K562 (cell line): ENCODE measurements at regions not wholly inside any gene's neighbourhood (a gene's known extent, or its start where the extent isn't known, plus 50 kb on each side); places are given as distances from the start of the nearest gene placed in this dataset.

Experiments used
- MBD1 ChIP-seq: fragments of 250-450 bp; sonication (Bioruptor Pico); IDR thresholded peaks from 2 replicates; pipeline ENCODE4 v1.8.0; 2022; ENCODE audit warnings: inconsistent platforms
- REST ChIP-seq, 2 experiments: fragments of 450-650 bp; formaldehyde crosslinking in 1 of 2; IDR thresholded peaks; 2 replicates each; pipeline versions ENCODE4 v1.4.0 to v1.6.1; 2014 to 2020; ENCODE audit warnings: mild to moderate bottlenecking in 2 of 2, borderline replicate concordance in 1 of 2, low read depth in 1 of 2
- SLC30A9 ChIP-seq: fragments of 250-450 bp; sonication (Bioruptor Pico); IDR thresholded peaks from 2 replicates; pipeline ENCODE4 v1.8.0; 2022; ENCODE audit warnings: mild to moderate bottlenecking, moderate library complexity
- TAF7 ChIP-seq: fragments of 450-650 bp; IDR thresholded peaks from 2 replicates; pipeline ENCODE4 v1.6.1; 2016; ENCODE audit warnings: missing genetic modification characterization, missing compliant biosample characterization
- TF ChIP-seq, protein P1 (sequence below): fragments of 150-350 bp; IDR thresholded peaks from 2 replicates; pipeline ENCODE4 v1.6.1; 2014; ENCODE audit warnings: low read depth, mild to moderate bottlenecking, low read length, borderline replicate concordance

GRCh38 chr14:49121246-49121645 is 464.9 kb downstream of the RPS29 start (continued):
- no peak for TF ChIP-seq MBD1 (CRISPR knock-in tag)
- TF ChIP-seq SLC30A9 (CRISPR knock-in tag) = no peak
- TF ChIP-seq TAF7 (tag) = no peak
- no peak for TF ChIP-seq REST (IDR thresholded peaks at IDR 0.05; ENCODE audit: borderline replicate concordance)
- no peak for TF ChIP-seq REST (CRISPR knock-in tag; IDR thresholded peaks at IDR 0.05; ENCODE audit: low read depth)
- TF ChIP-seq, protein P1, sequence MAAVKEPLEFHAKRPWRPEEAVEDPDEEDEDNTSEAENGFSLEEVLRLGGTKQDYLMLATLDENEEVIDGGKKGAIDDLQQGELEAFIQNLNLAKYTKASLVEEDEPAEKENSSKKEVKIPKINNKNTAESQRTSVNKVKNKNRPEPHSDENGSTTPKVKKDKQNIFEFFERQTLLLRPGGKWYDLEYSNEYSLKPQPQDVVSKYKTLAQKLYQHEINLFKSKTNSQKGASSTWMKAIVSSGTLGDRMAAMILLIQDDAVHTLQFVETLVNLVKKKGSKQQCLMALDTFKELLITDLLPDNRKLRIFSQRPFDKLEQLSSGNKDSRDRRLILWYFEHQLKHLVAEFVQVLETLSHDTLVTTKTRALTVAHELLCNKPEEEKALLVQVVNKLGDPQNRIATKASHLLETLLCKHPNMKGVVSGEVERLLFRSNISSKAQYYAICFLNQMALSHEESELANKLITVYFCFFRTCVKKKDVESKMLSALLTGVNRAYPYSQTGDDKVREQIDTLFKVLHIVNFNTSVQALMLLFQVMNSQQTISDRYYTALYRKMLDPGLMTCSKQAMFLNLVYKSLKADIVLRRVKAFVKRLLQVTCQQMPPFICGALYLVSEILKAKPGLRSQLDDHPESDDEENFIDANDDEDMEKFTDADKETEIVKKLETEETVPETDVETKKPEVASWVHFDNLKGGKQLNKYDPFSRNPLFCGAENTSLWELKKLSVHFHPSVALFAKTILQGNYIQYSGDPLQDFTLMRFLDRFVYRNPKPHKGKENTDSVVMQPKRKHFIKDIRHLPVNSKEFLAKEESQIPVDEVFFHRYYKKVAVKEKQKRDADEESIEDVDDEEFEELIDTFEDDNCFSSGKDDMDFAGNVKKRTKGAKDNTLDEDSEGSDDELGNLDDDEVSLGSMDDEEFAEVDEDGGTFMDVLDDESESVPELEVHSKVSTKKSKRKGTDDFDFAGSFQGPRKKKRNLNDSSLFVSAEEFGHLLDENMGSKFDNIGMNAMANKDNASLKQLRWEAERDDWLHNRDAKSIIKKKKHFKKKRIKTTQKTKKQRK = no peak
